ENCODE measurements at regions not wholly inside any gene's neighbourhood (a gene's known extent, or its start where the extent isn't known, plus 50 kb on each side); places are given as distances from the start of the nearest gene placed in this dataset.

DNA sequence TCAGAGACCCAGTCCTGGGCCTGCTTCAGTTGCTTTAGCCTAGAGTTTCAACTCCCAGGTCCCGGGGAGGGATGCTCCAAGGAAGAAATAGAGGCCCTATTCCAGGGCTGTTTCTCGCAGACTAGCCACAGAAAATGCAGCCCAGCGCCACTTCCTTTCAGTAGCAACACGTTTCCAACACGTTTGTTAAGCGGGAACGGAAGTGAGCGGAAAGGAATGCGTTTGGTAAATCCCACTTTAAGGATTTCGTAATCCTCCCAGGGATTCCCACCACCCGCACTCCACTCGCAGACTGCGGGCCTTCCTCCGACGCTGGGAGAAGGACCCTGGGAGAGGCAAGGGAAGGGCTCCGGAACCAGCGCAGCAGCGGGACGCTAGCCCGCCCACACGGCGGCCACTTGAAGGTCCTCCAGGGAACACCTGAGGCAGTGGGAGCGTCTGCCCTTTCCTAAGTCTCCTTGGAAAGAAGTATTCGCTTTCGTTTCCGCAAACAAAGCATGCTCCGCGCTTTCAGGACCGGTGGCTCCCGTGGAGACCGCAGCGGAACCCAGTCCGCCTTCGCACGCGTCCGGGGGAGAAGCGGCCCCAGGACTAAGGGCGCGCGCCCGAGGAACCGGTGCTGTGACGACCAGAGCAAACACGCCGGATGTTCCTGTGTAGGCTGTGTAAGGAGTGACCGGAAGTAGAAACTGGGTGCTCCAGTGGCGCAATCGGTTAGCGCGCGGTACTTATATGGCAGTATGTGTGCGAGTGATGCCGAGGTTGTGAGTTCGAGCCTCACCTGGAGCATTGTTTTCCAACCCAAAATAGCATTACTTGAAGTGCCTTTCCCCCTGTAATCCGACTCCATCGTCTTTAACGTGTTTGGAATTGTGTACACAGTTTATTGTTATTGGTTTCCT, 227.6 kb upstream of the PRSS16 start:
- Histone ChIP-seq H3K27me3 (ENCODE audit: insufficient read depth, low read length) (no peaks in the 10 kb centered on the region), H4K20me1 (ENCODE audit: insufficient read depth, low read length) (no peaks in the 10 kb centered on the region), H3K4me3 (ENCODE audit: insufficient read depth, low read length) (peak overlapping the region; percentile 83), H3K36me3 (ENCODE audit: insufficient read depth, low read length) (no peaks in the 10 kb centered on the region), H3K4me2 (ENCODE audit: insufficient read depth, low read length) (peak overlapping the region; percentile 76), H3K27ac (ENCODE audit: low read depth, low read length) (peak overlapping the region; percentile 79), H3K9me3 (ENCODE audit: low read depth, low read length) (no peaks in the 10 kb centered on the region), H3K4me1 (ENCODE audit: insufficient read depth, low read length) (peaks cover 5% of the 10 kb centered on the region), H2AFZ (ENCODE audit: low read length) (peak overlapping the region; percentile 91), H3K79me2 (ENCODE audit: insufficient read depth, low read length) (no peaks in the 10 kb centered on the region)
- peak; percentile 88 for DNase-seq (ENCODE audit: insufficient read length, low spot score, missing footprints)
- TF ChIP-seq, protein P1, sequence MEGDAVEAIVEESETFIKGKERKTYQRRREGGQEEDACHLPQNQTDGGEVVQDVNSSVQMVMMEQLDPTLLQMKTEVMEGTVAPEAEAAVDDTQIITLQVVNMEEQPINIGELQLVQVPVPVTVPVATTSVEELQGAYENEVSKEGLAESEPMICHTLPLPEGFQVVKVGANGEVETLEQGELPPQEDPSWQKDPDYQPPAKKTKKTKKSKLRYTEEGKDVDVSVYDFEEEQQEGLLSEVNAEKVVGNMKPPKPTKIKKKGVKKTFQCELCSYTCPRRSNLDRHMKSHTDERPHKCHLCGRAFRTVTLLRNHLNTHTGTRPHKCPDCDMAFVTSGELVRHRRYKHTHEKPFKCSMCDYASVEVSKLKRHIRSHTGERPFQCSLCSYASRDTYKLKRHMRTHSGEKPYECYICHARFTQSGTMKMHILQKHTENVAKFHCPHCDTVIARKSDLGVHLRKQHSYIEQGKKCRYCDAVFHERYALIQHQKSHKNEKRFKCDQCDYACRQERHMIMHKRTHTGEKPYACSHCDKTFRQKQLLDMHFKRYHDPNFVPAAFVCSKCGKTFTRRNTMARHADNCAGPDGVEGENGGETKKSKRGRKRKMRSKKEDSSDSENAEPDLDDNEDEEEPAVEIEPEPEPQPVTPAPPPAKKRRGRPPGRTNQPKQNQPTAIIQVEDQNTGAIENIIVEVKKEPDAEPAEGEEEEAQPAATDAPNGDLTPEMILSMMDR (IDR thresholded peaks at IDR 0.05; ENCODE audit: extremely low read depth, low read depth, low read length), result no peak

DNA sequence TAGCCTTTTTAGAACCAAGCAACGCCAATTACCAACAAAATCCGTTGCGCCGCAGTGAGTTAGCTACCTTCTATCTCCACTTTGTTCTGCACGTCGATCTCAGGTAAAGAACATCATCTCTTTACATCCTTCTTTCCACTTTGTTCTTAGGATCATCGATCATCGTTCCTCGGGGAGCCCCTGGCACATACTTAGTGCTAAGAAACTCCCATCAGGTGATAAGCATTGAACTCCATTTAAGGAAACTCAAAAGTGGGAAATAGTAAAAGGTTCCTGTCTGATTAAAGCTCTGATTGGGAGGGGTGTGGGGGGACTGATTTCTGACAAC, 227.0 kb upstream of the PRSS16 start:
- peaks cover 5% of the 10 kb centered on the region for H3K4me1 ChIP-seq (ENCODE audit: insufficient read depth, low read length)
- no peaks in the 10 kb centered on the region for H3K79me2 ChIP-seq (ENCODE audit: insufficient read depth, low read length)
- no peak for DNase-seq (ENCODE audit: insufficient read length, low spot score, missing footprints)
- peak overlapping the region; percentile 83 for H3K4me3 ChIP-seq (ENCODE audit: insufficient read depth, low read length)
- H4K20me1 ChIP-seq (ENCODE audit: insufficient read depth, low read length), result no peaks in the 10 kb centered on the region
- H3K36me3 ChIP-seq (ENCODE audit: insufficient read depth, low read length), result no peaks in the 10 kb centered on the region
- H3K9me3 ChIP-seq (ENCODE audit: low read depth, low read length), result no peaks in the 10 kb centered on the region
- no peaks in the 10 kb centered on the region for H3K27me3 ChIP-seq (ENCODE audit: insufficient read depth, low read length)
- H2AFZ ChIP-seq (ENCODE audit: low read length), result peak overlapping the region; percentile 91
- TF ChIP-seq, protein P1 (IDR thresholded peaks at IDR 0.05; ENCODE audit: extremely low read depth, low read depth, low read length), result no peak
- H3K4me2 ChIP-seq (ENCODE audit: insufficient read depth, low read length), result peak overlapping the region; percentile 76
- H3K27ac ChIP-seq (ENCODE audit: low read depth, low read length), result no peak overlapping the region

DNA sequence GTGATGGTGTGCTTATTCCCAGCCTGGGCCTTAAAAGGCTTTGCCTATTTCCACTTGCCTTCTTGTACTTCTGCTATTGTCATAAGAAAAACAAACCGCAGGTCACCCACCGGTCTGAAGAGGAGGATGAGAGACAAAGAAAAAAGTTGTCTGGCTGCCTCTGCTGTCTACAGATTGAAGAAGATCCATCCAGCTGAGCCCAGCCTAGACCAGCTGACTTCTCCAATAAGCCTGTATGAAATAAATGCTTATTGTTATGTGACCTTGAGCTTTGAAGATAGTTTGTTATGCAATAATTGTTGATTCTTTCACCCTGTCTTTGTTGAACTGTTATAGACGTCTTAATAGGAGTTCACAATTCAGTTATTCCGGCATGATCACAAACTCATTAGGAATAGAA, 223.8 kb upstream of the PRSS16 start:
- H3K4me3 ChIP-seq (ENCODE audit: insufficient read depth, low read length), result no peak overlapping the region
- no peak overlapping the region for H2AFZ ChIP-seq (ENCODE audit: low read length)
- H3K36me3 ChIP-seq (ENCODE audit: insufficient read depth, low read length), result no peaks in the 10 kb centered on the region
- no peak overlapping the region for H3K4me2 ChIP-seq (ENCODE audit: insufficient read depth, low read length)
- H3K9me3 ChIP-seq (ENCODE audit: low read depth, low read length), result no peaks in the 10 kb centered on the region
- H3K27ac ChIP-seq (ENCODE audit: low read depth, low read length), result no peak overlapping the region
- DNase-seq (ENCODE audit: insufficient read length, low spot score, missing footprints), result no peak
- no peaks in the 10 kb centered on the region for H3K79me2 ChIP-seq (ENCODE audit: insufficient read depth, low read length)
- no peaks in the 10 kb centered on the region for H3K27me3 ChIP-seq (ENCODE audit: insufficient read depth, low read length)
- H4K20me1 ChIP-seq (ENCODE audit: insufficient read depth, low read length), result no peaks in the 10 kb centered on the region
- peaks cover 5% of the 10 kb centered on the region for H3K4me1 ChIP-seq (ENCODE audit: insufficient read depth, low read length)
- TF ChIP-seq, protein P1 (IDR thresholded peaks at IDR 0.05; ENCODE audit: extremely low read depth, low read depth, low read length), result no peak

DNA sequence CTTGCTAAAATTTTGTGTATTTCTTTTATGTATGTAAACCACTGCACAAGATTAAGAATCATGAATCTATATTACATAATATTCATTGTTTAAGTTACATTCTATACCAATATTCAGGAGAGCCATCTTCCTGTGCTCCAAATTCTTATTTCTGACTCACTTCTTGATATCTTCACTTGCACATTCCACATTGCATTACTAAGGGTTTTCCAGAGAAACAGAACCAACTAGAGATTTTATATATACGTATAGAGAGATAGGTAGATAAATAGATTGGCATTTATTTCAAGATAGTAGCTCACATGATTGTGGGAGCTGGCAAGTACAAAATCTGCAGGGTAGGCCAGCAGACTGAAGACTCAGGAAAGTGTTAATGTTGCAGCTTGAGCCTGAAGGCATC, 222.2 kb upstream of the PRSS16 start:
- DNase-seq (ENCODE audit: insufficient read length, low spot score, missing footprints), result no peak
- Histone ChIP-seq H4K20me1 (ENCODE audit: insufficient read depth, low read length) (no peaks in the 10 kb centered on the region), H3K36me3 (ENCODE audit: insufficient read depth, low read length) (no peaks in the 10 kb centered on the region), H3K4me1 (ENCODE audit: insufficient read depth, low read length) (no peaks in the 10 kb centered on the region), H3K27me3 (ENCODE audit: insufficient read depth, low read length) (no peaks in the 10 kb centered on the region), H3K4me3 (ENCODE audit: insufficient read depth, low read length) (no peak overlapping the region), H3K9me3 (ENCODE audit: low read depth, low read length) (no peaks in the 10 kb centered on the region), H3K79me2 (ENCODE audit: insufficient read depth, low read length) (no peaks in the 10 kb centered on the region), H2AFZ (ENCODE audit: low read length) (no peak overlapping the region), H3K4me2 (ENCODE audit: insufficient read depth, low read length) (no peak overlapping the region), H3K27ac (ENCODE audit: low read depth, low read length) (no peak overlapping the region)
- TF ChIP-seq, protein P1 (IDR thresholded peaks at IDR 0.05; ENCODE audit: extremely low read depth, low read depth, low read length), result no peak

Data from osteoblast (primary cell).